GM21526 (cell line): ENCODE measurements at regions not wholly inside any gene's neighbourhood (a gene's known extent, or its start where the extent isn't known, plus 50 kb on each side); places are given as distances from the start of the nearest gene placed in this dataset.
A peak's percentile ranks its signal among the peaks of the same experiment; 100 is the strongest.
"Not testable (repeated sequence)": the region's sequence is repeated elsewhere in the genome, so short reads cannot be mapped to it uniquely, and the experiment has no call there.

Experiments used
- ATAC-seq: cut with Tn5 transposase; IDR thresholded peaks from one replicate; pipeline ENCODE4 v1.9.1; 2021; ENCODE audit warnings: moderate library complexity; ENCODE audit not compliant: unreplicated experiment, low FRiP score

- ATAC-seq, result no peak
These were observed 60.2 kb downstream of the THNSL1 start for GRCh38 chr10:25076506-25077177.

- no peak for ATAC-seq
These were observed 62.4 kb downstream of the THNSL1 start for GRCh38 chr10:25078658-25079431.

GRCh38 chr10:25080880-25081581, 64.6 kb downstream of the THNSL1 start:
- ATAC-seq, result peak; percentile 94

GRCh38 chr10:25082276-25083204, 66.1 kb downstream of the THNSL1 start:
- ATAC-seq, result no peak

GRCh38 chr10:25083546-25084111, 67.2 kb downstream of the THNSL1 start:
- ATAC-seq, result no peak

GRCh38 chr10:25084447-25084846, 68.0 kb downstream of the THNSL1 start:
- ATAC-seq, result no peak

- ATAC-seq, result no peak
These were observed 78.2 kb downstream of the THNSL1 start for GRCh38 chr10:25094590-25094989.

GRCh38 chr10:25097669-25098411, 77.0 kb upstream of the GPR158 start:
- no peak for ATAC-seq

GRCh38 chr10:25100141-25100540, 74.7 kb upstream of the GPR158 start:
- ATAC-seq, result no peak

- no peak for ATAC-seq
These were observed 73.2 kb upstream of the GPR158 start for GRCh38 chr10:25101461-25102146.

GRCh38 chr10:25102147-25102822, 72.5 kb upstream of the GPR158 start:
- no peak for ATAC-seq

- no peak for ATAC-seq
These were observed 71.1 kb upstream of the GPR158 start for GRCh38 chr10:25103703-25104102.

- no peak for ATAC-seq
These were observed 70.4 kb upstream of the GPR158 start for GRCh38 chr10:25104441-25104840.

GRCh38 chr10:25105262-25105661, 69.5 kb upstream of the GPR158 start:
- ATAC-seq, result no peak

GRCh38 chr10:25105743-25106260, 69.0 kb upstream of the GPR158 start:
- ATAC-seq, result no peak

- no peak for ATAC-seq
These were observed 67.0 kb upstream of the GPR158 start for GRCh38 chr10:25107756-25108155.

- ATAC-seq, result not testable (repeated sequence)
These were observed 64.9 kb upstream of the GPR158 start for GRCh38 chr10:25109896-25110295.

GRCh38 chr10:25112016-25112415, 62.8 kb upstream of the GPR158 start:
- ATAC-seq, result no peak
